ENCODE measurements at regions not wholly inside any gene's neighbourhood (a gene's known extent, or its start where the extent isn't known, plus 50 kb on each side); places are given as distances from the start of the nearest gene placed in this dataset.
A peak's percentile ranks its signal among the peaks of the same experiment; 100 is the strongest.
"Not testable (repeated sequence)": the region's sequence is repeated elsewhere in the genome, so short reads cannot be mapped to it uniquely, and the experiment has no call there.

DNA sequence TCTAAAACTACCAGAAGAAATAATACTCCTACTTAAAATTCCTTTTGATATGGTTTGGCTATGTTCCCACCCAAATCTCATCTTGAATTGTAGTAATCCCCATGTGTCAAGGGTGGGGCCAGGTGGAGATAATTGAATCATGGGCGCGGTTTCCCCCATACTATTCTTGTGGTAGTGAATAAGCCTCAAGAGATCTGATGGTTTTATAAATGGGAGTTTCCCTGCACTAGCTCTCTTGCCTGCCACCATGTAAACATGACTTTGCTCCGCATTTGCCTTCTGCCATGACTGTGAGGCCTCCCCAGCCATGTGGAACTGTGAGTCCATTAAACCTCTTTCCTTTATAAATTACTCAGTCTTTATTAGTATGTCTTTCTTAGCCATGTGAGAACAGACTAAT lies 390.5 kb downstream of the CHSY3 start:
- DNase-seq: not testable (repeated sequence)

DNA sequence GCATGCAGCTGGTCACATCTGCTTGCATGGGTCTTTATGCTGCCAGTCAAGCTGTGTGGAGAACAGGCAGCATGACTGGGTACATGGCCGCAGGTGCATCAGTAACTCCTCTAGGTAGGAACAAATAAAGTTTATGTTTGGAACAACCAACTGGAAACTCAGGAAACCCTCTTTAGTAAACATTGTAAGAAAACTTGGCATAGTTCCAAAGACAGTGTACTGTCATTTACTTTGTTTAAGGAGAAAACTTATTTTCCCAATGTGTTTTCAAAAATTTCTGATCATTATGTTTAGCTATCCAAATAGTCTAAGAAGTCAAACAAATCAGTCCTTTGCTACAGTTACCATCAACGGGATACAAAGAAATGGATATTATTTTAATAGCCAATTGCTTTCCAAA lies 386.0 kb downstream of the CHSY3 start:
- DNase-seq: no peak

DNA sequence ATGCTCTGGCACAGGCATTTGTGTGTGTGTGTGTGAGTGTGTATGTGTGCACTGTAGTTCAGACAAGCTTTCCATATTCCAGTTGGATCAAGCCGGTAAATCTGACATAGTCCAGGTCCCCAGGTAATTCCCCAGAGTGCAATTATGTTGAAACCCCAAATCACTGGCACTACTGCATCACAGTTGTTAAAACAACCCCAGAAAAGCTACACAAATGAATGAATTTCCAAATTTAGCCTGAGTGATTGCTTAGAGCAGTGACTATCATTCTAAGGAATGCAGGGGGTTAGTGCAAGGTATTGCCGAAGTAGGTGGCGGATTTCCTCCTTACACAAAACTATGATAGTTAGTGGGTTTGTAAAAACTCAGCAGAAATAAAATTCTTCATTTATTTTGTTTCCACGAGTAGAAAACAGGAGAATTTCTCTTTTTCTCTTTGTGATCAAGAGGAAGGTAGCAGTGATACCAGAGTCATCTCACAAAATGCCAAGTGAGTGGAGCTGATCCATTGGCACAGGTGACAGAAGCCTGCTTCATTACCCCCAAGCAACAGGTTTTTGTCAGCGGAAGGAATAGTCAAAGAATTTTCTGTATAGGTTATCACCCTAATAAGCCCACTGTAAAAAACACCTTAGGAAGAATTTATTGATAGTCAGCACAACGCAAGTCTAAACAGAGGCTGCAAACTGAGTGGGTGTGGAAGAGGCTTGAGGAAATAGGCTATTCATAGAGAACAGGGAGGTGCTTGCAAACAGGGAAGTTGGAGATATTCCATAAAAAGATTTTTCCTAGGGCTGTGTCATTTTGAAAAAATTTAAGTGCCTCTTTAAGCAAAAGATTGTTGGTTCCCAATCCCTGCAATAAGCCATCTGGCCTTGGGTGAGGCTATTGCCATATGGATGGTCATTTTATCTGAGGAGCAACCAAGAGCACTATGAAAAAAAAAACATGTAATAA lies 385.1 kb downstream of the CHSY3 start:
- DNase-seq: no peak

DNA sequence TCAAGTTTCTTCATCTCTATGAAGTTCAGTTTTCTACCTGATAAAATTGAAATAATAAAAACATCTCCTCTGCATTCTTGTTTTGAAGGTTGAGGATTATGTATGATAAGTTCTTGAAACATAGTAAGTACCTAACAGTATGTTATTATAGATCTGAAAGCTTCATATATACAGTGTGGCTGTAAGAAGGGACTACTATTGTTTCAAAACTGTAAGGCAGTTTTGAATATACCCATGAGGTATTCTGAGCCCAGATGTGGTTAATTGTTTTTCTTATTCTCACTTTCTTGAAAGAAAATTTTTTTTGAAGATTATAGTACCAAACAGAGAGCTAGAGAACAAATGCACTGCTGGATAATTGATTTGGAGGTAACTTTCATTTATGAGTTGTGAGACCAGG lies 383.2 kb downstream of the CHSY3 start:
- DNase-seq: no peak

DNA sequence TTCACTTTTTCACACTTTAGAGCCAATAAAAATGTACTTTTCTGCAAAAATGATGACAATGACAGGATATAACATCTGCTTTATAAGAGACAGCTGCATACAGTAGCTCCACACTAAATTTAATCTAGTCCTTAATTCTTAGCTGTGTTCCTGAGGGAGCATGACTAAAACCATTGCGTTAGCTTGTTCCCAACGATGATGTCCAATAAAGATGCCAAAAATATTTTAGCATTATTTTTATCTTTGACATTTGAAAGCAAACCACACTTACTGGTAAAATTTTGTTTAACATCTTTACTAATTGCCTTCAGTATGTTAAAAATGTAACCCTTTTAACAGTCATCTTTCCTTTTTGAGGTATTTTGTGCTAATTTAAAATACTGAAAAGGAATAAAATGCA lies 382.7 kb downstream of the CHSY3 start:
- DNase-seq: no peak

DNA sequence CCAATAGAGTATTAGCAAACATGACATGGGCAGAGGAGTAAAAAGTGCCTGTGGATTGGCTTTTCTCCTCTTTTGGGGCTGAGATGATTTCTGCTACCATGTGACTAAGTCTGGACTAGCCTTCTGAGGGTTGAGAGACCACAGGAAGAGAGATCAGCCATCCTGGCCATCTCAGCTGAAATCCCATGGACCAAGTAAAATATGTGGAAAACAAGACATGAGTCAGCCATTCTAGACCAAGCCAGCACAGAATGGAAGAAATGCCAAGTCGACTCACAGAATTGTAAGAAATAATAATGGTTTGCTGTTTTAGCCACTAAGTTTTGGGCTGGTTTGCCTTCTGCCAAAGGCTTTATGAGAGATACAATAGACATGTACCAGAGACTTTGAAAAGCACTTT lies 377.8 kb downstream of the CHSY3 start:
- no peak for DNase-seq

DNA sequence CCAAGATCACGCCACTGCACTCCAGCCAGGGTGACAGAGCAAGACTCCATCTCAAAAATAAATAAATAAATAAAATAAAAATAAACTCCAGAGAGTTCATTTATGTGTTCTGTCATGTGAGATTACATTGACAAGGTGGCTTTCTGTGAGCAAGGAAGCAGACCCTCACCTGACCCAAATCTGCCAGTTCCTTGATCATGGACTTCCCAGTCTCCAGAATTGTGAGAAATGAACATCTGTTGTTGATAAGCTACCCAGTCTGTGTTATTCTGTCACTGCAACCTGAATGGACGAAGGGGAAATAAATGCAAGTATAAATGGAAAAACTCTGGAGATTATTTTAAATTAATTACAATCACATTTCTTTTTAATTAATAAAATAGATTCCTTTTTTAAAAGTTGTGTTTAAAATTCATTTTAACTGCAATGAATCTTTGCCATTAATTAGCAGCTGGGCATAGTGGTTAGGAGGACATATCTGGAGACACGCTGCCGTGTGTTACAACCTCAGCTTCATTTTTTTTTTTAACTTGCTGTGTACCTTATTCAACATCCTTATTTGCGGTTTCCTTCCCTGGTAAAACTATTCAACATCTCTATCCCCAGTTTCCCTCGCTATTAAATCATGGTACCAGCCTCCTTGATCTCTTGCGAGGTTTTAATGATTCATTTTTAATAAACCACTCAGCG lies 376.4 kb downstream of the CHSY3 start:
- DNase-seq: no peak

DNA sequence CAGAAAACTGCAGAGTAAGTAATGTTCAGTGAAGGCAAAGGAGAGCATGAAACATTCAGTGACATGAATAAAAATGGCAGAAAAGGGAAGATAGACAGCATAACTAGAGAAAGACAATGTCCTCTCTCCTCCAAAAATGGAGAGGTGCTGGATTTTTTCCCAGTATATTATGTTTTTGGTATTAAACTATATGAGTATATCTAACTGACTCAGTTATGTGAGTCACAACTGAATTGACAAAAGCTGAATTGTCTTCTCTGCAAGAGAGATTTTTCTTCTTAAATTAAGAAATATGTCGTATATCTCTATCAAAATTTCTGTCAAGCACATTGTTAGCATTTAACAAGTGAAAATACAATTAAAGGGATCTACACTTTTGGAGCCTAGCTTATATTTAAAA lies 375.1 kb downstream of the CHSY3 start:
- no peak for DNase-seq

DNA sequence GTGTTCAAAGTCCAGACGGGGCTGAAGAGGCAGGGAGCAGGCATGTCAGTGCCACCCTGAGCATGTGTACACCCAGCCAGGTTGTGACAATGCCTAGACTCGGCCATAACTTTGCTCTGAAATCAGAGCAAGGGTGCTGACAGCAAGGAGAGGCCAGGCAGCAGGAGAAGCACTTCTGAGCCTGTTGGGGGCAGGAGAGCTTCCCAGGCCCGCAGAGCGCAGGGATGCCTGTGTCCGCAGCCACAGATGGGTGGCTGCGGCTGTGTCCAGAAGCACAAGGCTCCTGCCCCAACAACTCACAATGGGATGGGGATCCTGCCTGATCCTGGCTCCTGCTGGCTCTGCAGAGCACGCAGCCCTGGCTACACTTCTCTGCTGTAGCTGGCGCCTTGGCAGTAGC lies 373.9 kb downstream of the CHSY3 start:
- DNase-seq: no peak

DNA sequence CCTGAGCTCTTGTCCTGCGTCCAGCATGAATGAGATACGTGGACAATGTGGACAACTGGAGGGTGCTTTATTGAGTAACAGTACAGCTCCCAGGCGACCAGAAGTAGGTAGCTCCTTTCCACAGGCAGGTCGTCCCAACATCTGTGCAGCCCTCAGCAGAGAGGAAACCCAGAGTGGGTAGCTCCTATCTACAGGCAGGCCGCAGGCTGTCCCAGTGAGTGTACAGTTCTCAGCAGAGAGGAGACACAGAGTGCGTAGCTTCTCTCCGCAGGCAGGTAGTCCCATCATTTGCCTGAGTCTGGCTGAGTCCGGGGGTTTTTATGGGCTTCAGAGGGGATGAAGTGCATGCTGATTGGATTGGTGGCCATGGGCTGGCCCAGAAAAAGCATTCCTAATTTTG lies 373.3 kb downstream of the CHSY3 start:
- no peak for DNase-seq

DNA sequence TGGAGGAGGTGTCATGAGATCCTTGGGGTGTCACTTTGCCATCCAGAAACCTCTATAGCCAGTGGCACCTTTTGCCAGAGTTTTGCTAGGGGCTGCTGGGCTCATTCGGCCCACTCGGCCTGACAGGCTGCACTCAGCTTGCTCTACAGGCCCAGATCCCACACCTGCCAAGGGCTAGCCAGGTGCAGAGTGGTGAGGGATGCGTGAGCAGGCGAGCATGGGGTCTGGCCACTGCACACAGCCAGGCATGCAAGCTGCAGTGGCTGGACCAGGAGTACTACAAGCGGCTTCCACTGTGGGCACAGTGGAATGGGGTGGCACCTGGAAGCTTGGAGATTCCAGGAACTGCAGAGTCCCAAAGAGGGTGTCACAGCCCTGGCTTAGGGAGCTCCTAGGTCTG lies 372.7 kb downstream of the CHSY3 start:
- no peak for DNase-seq

DNA sequence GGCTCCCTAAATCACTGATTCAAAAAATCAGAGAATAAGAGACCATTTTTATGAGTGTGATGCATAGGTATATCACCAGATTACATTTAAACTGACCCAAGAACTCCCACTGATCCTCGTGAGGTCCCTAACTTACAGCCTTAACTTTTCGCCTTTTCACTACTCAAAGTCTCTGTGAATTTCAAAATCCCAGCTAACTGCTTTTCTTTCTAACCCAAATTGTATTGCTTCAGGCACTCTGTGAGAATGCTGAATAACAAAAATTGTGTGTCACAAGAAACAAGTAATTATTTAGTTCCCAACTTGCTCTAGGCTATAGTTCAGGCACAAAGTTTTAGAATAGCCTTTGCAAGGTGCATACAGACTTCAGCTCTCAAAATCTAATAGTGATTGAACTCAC lies 368.6 kb downstream of the CHSY3 start:
- DNase-seq: no peak

DNA sequence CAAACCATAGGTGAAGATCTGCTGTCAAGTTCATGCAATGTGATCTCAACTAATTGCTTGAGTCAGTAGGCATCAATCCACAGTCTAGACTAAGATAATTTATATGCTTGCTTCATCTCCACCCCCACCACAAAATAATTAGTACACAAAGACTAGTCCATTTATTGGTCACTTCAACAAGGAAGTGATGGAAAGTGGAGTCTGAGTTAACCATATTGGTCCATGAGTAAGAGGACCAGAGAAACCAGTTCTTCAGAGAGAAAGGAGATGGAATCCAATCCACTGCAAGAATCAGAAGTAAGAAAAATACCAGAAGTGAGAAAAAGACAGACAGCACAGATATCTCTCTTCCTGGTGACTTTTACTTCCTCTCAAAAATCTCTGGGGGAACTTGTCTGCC lies 366.5 kb downstream of the CHSY3 start:
- no peak for DNase-seq

DNA sequence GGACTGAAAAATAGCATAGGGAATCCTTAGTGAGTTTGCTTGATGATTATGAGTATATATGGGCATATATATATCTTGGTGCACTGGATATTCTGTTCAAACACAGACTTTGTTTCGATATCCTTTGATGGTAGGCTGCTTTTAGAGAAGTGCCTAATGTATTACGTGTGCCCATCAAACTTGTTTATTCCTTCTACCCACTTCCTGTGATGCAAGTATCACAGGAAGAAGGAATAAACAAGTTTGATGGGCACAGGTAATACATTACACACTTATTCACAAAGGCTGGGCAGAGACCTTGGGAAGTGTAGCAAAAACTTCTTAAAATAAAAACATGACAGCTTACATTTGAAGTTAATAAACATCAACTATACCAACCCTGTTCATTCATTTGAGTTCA lies 364.2 kb downstream of the CHSY3 start:
- no peak for DNase-seq

DNA sequence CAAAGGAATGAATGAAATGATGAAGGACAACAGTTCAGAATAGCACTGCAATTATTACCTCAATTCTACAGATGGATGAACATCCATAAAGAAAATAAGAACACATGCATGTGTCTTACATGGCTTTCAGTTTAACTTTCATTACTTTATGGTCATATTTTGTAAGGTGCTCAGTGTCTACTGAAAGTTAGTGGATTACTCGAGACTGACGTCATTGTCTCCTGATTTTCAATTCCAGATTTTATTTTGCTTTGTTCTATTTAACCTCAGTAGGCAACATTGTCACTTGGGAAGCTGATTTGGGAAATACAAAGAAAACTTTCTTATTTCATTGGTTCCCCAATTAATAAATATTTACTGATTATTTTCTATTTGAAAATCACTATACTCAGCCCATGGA lies 363.7 kb downstream of the CHSY3 start:
- DNase-seq: no peak

DNA sequence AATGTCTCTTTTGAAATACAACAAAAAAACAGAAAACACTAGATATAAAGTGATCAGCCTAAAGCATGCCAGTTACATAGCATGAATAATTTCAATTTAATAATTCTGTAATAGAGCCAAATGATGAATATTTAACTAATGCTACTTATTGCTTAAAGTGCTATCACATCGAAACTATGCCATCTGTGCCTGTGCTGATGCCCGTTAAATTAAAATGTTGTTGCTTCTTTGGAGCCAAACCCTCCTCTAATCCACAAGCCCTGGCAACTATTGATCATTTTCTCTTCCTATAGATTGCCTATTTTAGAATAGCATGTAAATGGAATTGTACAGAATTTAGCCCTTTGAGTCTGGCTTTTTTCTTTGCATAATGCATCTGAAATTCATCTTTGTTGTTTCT lies 356.2 kb downstream of the CHSY3 start:
- no peak for DNase-seq

DNA sequence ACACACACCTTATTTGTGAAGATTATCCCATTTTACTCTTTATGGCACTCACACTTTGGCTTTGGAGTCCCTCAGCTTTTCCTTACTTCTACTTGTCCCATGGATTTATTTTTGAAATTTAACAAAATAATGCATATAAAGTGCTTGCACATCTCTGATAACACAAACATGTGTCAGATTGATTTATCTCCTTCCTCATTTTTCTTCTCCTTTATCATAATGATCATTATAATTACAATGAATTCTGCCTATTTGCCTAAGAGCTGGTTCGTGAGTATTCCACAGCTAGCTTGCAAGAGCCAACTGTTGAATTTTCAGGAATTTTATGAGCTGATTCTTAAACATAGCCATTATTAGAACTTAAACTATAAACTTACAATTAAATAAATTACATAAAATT lies 347.7 kb downstream of the CHSY3 start:
- DNase-seq: no peak

DNA sequence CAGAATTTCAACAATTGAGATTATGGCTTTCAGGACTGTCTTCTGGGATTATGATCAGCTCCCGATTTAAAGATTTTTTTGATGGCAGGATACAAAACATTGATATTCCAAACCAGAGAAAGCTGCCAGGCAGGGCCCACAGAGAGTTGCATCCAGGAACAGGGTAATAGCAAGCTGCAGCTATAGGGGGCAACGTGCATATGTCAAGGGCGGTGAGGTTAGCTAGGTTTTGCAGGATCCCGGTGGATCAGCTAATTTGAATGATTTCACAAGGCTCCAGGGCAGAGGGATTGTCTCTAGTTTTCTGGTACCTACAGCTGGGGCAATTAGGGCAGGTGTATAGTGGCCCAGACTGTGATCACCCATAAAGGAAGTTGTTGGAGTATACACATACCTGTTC lies 339.4 kb downstream of the CHSY3 start:
- peak in 1 of 2 experiments; percentile 5 for DNase-seq

DNA sequence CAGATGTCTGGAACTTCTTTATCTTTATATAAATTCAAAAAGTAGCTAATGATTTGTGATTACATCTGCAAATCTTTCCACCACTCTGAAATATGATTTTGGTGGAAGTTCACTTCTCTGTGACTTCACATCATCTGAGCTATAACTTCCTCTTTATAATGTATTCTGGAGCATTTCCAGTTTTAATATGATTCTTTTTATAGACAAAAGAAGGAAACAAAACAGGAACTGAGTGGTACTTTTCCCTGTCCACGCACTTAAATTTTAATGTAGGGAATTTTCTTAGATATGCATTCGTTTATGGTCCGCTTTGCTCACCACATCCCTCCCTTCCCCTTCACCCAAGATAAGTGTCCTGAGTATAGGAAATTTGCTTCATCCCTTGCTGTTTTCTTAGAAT lies 333.5 kb downstream of the CHSY3 start:
- DNase-seq: no peak

Data from SW 1271 (cell line).